ENCODE measurements at regions not wholly inside any gene's neighbourhood (a gene's known extent, or its start where the extent isn't known, plus 50 kb on each side); places are given as distances from the start of the nearest gene placed in this dataset.

DNA sequence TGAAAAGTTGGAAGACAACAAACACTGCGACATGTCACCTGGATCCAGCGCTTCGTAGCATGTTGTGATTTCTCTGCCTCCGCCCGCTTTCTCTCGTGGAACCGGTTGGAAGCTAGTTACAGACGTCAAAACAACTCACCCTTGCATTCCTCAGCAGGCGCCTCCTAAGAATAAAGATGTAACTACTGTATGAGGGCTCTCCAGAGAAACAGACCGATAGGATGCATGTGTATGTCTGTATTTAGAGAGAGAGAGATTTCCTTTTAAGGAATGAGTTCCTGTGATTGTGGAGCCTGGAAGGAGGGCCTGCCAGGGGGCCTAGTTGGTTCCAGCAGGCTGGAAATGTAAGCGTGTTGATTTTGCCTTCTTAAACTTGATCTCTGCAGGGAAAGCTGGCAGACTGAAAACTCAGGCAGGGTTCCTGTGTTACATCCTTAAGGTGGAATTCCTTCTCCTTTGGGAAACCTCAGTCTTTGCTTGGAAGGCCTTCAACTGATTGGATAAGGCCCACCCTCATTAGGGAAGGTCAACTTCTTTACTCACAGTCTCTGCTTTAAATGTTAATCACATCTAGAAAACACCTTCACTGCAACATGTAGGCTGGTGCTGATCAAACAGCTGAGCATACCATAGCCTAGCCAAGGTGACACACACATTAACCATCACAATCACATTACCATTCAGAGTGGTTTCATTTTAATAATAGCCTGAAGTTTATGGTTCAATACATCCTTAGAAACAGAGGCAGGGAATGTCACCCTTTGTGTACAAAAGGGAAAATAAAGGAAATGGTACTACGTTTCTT, 163.8 kb downstream of the SYK start:
- CTCF ChIA-PET: no interaction called here

DNA sequence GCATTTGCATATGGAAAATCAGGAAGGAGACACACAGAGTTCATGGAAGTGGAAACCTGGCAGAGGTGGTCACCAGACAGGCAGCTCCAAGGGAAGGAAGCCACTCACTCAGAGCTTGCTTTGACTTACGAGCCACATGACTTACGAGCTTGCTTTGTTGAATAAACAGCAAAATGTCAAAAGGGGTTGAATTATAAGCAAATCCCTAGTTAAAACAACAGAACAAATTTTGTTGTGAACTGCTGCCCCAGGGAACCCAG, 164.3 kb downstream of the SYK start:
- H3K4me1 ChIP-seq (ENCODE audit: insufficient read depth, low read length): peaks cover 27% of the 10 kb centered on the region
- DNase-seq: peak; percentile 4
- TF ChIP-seq CTCF (conservative IDR thresholded peaks at IDR 0.05; ENCODE audit: low read depth, low read length) (no peak), EZH2 (IDR thresholded peaks at IDR 0.05; ENCODE audit: low read length, unreplicated experiment) (no peak)
- no peaks in the 10 kb centered on the region for H4K20me1 ChIP-seq (ENCODE audit: low read length)
- intact Hi-C loops (cut with micrococcal nuclease): no loop called here
- no peaks in the 10 kb centered on the region for H3K9me3 ChIP-seq (ENCODE audit: low read length)
- no peaks in the 10 kb centered on the region for H3K36me3 ChIP-seq (ENCODE audit: low read depth, low read length)
- H2AFZ ChIP-seq (ENCODE audit: low read length): no peak overlapping the region
- no peak overlapping the region for H3K27ac ChIP-seq (ENCODE audit: low read length)
- no peak overlapping the region for H3K4me3 ChIP-seq (ENCODE audit: low read length)
- H3K4me2 ChIP-seq (ENCODE audit: low read length): no peak overlapping the region
- ChIA-PET CTCF (no interaction called here), POLR2A (ENCODE audit: unreplicated experiment) (no interaction called here)
- H3F3A ChIP-seq (ENCODE audit: low read length, unreplicated experiment): no peaks in the 10 kb centered on the region
- BruUV-seq (replicated peaks): no TSS peak
- no peak overlapping the region for H3K9ac ChIP-seq (ENCODE audit: low read length)
- H3K79me2 ChIP-seq (ENCODE audit: low read length): no peaks in the 10 kb centered on the region
- H3K27me3 ChIP-seq (ENCODE audit: low read length): no peaks in the 10 kb centered on the region
- ATAC-seq: peak; percentile 10; the same call in 1 of the 2 replicates
- no peaks in the 10 kb centered on the region for H3K9me2 ChIP-seq (replicated peaks; ENCODE audit: low read length)

More for the DNA sequence above, 163.8 kb downstream of the SYK start:
- no peaks in the 10 kb centered on the region for H3K36me3 ChIP-seq (ENCODE audit: low read depth, low read length)
- H3K79me2 ChIP-seq (ENCODE audit: low read length): no peaks in the 10 kb centered on the region
- no peaks in the 10 kb centered on the region for H3K27me3 ChIP-seq (ENCODE audit: low read length)
- no TSS peak for BruUV-seq (replicated peaks)
- POLR2A ChIA-PET (ENCODE audit: unreplicated experiment): no interaction called here
- H3K9me2 ChIP-seq (replicated peaks; ENCODE audit: low read length): no peaks in the 10 kb centered on the region
- no peaks in the 10 kb centered on the region for H4K20me1 ChIP-seq (ENCODE audit: low read length)
- DNase-seq (no peak), ATAC-seq (no peak)
- H3K9ac ChIP-seq (ENCODE audit: low read length): no peak overlapping the region
- intact Hi-C loops (cut with micrococcal nuclease): no loop called here
- peaks cover 23% of the 10 kb centered on the region for H3K4me1 ChIP-seq (ENCODE audit: insufficient read depth, low read length)
- H3K9me3 ChIP-seq (ENCODE audit: low read length): no peaks in the 10 kb centered on the region
- H3K4me3 ChIP-seq (ENCODE audit: low read length): no peak overlapping the region
- no peak overlapping the region for H3K27ac ChIP-seq (ENCODE audit: low read length)
- TF ChIP-seq CTCF (conservative IDR thresholded peaks at IDR 0.05; ENCODE audit: low read depth, low read length) (no peak), EZH2 (IDR thresholded peaks at IDR 0.05; ENCODE audit: low read length, unreplicated experiment) (no peak), EZH2phosphoT487 (IDR thresholded peaks at IDR 0.05; ENCODE audit: borderline replicate concordance, low read length) (no peak)
- no peak overlapping the region for H3K4me2 ChIP-seq (ENCODE audit: low read length)
- no peak overlapping the region for H2AFZ ChIP-seq (ENCODE audit: low read length)
- no peaks in the 10 kb centered on the region for H3F3A ChIP-seq (ENCODE audit: low read length, unreplicated experiment)

DNA sequence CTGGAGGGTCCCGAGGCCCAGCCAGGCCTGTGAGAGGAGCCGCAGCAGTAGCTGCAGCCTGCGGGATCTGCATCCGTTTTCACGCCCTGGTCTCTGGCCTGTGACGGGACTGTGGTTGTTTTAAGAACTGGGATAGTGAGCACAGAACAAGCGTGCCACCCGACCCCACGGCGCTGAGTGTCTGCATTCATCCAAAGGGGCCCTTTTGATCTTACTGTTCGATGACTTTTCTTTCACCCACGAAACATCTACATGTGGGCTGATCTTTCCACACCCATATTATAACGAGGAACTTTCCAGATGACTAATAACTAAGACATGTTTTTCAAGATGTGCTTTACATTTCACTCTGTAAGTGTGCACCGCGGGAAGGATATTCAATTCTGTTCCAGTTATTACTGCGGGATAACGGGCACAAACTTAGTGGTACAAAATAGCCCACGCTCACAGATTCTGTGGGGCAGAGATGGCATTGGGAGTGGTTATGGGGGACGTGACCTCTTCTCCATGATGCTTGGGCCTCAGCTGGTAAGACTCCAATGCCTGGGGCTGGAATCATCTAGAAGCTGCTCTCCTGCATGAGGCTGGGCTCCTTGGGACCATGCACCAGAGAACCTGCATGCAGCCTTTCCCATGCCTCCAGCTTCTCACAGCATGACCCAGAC, 165.0 kb downstream of the SYK start:
- POLR2A ChIA-PET (ENCODE audit: unreplicated experiment): no interaction called here
- H3K4me2 ChIP-seq (ENCODE audit: low read length): 0 out of 2 replicates have a peak overlapping the region, but pooled peaks have one; percentile 7

More for the DNA sequence above, 165.0 kb downstream of the SYK start:
- TF ChIP-seq CTCF (conservative IDR thresholded peaks at IDR 0.05; ENCODE audit: low read depth, low read length) (no peak), EZH2phosphoT487 (IDR thresholded peaks at IDR 0.05; ENCODE audit: borderline replicate concordance, low read length) (no peak), EZH2 (IDR thresholded peaks at IDR 0.05; ENCODE audit: low read length, unreplicated experiment) (no peak)
- H3K4me1 ChIP-seq (ENCODE audit: insufficient read depth, low read length): peaks cover 26% of the 10 kb centered on the region
- H3K79me2 ChIP-seq (ENCODE audit: low read length): no peaks in the 10 kb centered on the region
- no peak overlapping the region for H3K9ac ChIP-seq (ENCODE audit: low read length)
- no peaks in the 10 kb centered on the region for H4K20me1 ChIP-seq (ENCODE audit: low read length)
- no peaks in the 10 kb centered on the region for H3K36me3 ChIP-seq (ENCODE audit: low read depth, low read length)
- no peaks in the 10 kb centered on the region for H3K27me3 ChIP-seq (ENCODE audit: low read length)
- H2AFZ ChIP-seq (ENCODE audit: low read length): no peak overlapping the region
- H3F3A ChIP-seq (ENCODE audit: low read length, unreplicated experiment): no peaks in the 10 kb centered on the region
- no peak overlapping the region for H3K27ac ChIP-seq (ENCODE audit: low read length)
- DNase-seq (peak; percentile 42), ATAC-seq (peak; percentile 62; the same call in 1 of the 2 replicates)
- no peak overlapping the region for H3K4me3 ChIP-seq (ENCODE audit: low read length)
- intact Hi-C loops (cut with micrococcal nuclease): no loop called here
- H3K9me3 ChIP-seq (ENCODE audit: low read length): no peaks in the 10 kb centered on the region
- CTCF ChIA-PET: no interaction called here
- BruUV-seq (replicated peaks): no TSS peak
- H3K9me2 ChIP-seq (replicated peaks; ENCODE audit: low read length): no peaks in the 10 kb centered on the region

Measured in PC-3 (cell line).